ENCODE measurements at regions not wholly inside any gene's neighbourhood (a gene's known extent, or its start where the extent isn't known, plus 50 kb on each side); places are given as distances from the start of the nearest gene placed in this dataset.

DNA sequence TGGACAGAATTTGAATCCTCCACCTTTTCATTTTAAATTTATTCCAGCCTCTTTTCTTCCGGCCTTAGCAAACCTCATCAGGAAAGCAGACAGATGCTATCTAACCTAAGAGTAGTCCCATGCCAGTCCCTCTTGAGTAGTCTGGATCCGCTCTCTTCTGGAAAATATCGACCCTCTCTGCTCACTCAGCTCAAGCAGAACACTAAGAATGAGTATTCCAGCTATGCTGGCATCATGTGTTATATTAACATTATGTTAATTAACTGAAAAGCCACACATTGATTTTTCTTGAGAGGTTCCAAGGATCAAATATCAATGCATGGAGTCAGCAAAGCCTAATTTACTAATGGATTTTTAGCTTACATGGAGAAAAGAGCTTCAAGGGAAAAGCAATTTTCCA is 161.4 kb downstream of the ID4 start:
- TF ChIP-seq, protein P1, sequence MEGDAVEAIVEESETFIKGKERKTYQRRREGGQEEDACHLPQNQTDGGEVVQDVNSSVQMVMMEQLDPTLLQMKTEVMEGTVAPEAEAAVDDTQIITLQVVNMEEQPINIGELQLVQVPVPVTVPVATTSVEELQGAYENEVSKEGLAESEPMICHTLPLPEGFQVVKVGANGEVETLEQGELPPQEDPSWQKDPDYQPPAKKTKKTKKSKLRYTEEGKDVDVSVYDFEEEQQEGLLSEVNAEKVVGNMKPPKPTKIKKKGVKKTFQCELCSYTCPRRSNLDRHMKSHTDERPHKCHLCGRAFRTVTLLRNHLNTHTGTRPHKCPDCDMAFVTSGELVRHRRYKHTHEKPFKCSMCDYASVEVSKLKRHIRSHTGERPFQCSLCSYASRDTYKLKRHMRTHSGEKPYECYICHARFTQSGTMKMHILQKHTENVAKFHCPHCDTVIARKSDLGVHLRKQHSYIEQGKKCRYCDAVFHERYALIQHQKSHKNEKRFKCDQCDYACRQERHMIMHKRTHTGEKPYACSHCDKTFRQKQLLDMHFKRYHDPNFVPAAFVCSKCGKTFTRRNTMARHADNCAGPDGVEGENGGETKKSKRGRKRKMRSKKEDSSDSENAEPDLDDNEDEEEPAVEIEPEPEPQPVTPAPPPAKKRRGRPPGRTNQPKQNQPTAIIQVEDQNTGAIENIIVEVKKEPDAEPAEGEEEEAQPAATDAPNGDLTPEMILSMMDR (IDR thresholded peaks at IDR 0.05): no peak
- TF ChIP-seq POLR2AphosphoS5 (IDR thresholded peaks at IDR 0.05; ENCODE audit: insufficient read depth in 1 of 2, low read depth in 1 of 2): no peak
